Adrenal gland (tissue), 9 donors: ENCODE measurements at regions not wholly inside any gene's neighbourhood (a gene's known extent, or its start where the extent isn't known, plus 50 kb on each side); places are given as distances from the start of the nearest gene placed in this dataset.

Experiments
- DNase-seq, 7 donors: peaks; one replicate each; pipeline ENCODE4 v3.0.0-alpha.2; 2019 to 2020
- H3K27ac ChIP-seq, 5 donors: fragments of 200-600 bp; sonication (generic) in 4 of 5; 1 replicate in 3 of 5; 2 replicates in 2 of 5; pipeline versions ENCODE4 v1.5.1 to v1.8.0; 2016 to 2020; ENCODE audit warnings: mild to moderate bottlenecking in 1 of 5
- H3K27me3 ChIP-seq: fragments of 200-600 bp; 2 replicates; pipeline ENCODE4 v1.8.0; 2021
- H3K36me3 ChIP-seq, 2 donors: fragments of 200-600 bp; replicated peaks in 1 of 2; 1 replicate in 1 of 2; 2 replicates in 1 of 2; pipeline versions ENCODE4 v1.5.1 to v1.8.0; 2018 to 2022
- H3K4me1 ChIP-seq, 2 donors: fragments of 200-600 bp; replicated peaks in 1 of 2; 1 replicate in 1 of 2; 2 replicates in 1 of 2; pipeline versions ENCODE4 v1.5.1 to v1.8.0; 2018 to 2021
- H3K4me3 ChIP-seq, 4 donors: fragments of 200-600 bp; sonication (generic) in 3 of 4; one replicate each; pipeline ENCODE4 v1.5.1; 2016 to 2018
- H3K9me3 ChIP-seq, 3 donors: fragments of 200-600 bp; sonication (generic) in 1 of 3; replicated peaks in 1 of 3; 1 replicate in 2 of 3; 2 replicates in 1 of 3; pipeline versions ENCODE4 v1.5.1 to v1.8.0; 2016 to 2021
- POLR2A ChIP-seq, 2 donors: fragments of 450-650 bp; IDR thresholded peaks; one replicate each; pipeline ENCODE4 v1.6.1; 2017; ENCODE audit warnings: antibody characterized with exemption in 2 of 2, mild to moderate bottlenecking in 2 of 2, moderate library complexity in 1 of 2
- WGBS, 4 donors: extraction: QIAGEN DNeasy Blood & Tissue Kit in 2 of 4; methylation state at CpG; one replicate each; pipeline versions ENCODE4 v1.1.5 to v1.1.7; 2013 to 2017; 5-methylcytosine and 5-hydroxymethylcytosine counted together
- intact Hi-C, 2 donors: fragments of 100-400 bp; cut with DNase I; formaldehyde crosslinking; loops; one replicate each; pipeline versions ENCODE4 v1.14.1 to v1.15.0; 2022 to 2023
- TF ChIP-seq, protein P1 (sequence below), 6 experiments: fragments of 450-650 bp in 4 of 6; fragments of 200-600 bp in 2 of 6; sonication (generic) in 1 of 6; IDR thresholded peaks; 1 replicate in 5 of 6; 2 replicates in 1 of 6; pipeline versions ENCODE4 v1.5.1 to v1.8.0; 2016 to 2021; ENCODE audit warnings: antibody characterized with exemption in 6 of 6, mild to moderate bottlenecking in 2 of 6, moderate library complexity in 1 of 6
- donor health status: healthy with polysubstance abuse.
- donor health status: Bipolar disorder and iron deficiency.
- donor health status: DM: yes; HTN: yes; CAD: no.
- donor health status: DM: no; HTN: no; CAD: no.
- donor health status: DM: no; HTN: no; CAD: no.

DNA sequence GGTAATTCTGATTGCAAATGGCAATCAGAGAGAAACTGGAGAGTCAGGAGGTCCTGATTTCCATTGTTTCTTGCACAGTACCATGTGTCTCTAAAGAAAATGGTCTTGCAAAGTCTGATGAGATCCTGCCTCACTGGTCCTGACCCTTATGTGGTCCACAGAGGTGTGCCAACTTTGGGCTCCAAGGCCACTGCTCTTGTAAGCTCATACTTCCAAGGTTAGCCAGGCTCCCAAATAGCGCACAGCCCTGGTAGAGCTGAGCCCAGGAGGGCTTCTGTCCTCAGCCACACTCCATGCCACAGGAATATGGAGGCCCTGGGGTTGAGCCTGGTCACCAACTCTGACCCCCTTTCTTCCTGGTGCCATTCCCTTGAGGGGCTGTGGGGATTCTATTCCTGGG is 80.7 kb downstream of the SDC1 start:
- 60 to 97% (median 85%) methylated on average over 1 of the region's 1 CpG for WGBS, 4 donors
- no peaks in the 10 kb centered on the region for H3K27me3 ChIP-seq
- H3K4me3 ChIP-seq, result no peak overlapping the region
- DNase-seq, result no peak
- no peaks in the 10 kb centered on the region for H3K36me3 ChIP-seq
- H3K4me1 ChIP-seq, result no peaks in the 10 kb centered on the region
- intact Hi-C loops, result no loop called here
- H3K27ac ChIP-seq, result no peak overlapping the region
- no peak for TF ChIP-seq POLR2A (IDR thresholded peaks at IDR 0.05)
- TF ChIP-seq, protein P1, sequence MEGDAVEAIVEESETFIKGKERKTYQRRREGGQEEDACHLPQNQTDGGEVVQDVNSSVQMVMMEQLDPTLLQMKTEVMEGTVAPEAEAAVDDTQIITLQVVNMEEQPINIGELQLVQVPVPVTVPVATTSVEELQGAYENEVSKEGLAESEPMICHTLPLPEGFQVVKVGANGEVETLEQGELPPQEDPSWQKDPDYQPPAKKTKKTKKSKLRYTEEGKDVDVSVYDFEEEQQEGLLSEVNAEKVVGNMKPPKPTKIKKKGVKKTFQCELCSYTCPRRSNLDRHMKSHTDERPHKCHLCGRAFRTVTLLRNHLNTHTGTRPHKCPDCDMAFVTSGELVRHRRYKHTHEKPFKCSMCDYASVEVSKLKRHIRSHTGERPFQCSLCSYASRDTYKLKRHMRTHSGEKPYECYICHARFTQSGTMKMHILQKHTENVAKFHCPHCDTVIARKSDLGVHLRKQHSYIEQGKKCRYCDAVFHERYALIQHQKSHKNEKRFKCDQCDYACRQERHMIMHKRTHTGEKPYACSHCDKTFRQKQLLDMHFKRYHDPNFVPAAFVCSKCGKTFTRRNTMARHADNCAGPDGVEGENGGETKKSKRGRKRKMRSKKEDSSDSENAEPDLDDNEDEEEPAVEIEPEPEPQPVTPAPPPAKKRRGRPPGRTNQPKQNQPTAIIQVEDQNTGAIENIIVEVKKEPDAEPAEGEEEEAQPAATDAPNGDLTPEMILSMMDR (IDR thresholded peaks at IDR 0.05), result no peak
- H3K9me3 ChIP-seq, result no peaks in the 10 kb centered on the region

DNA sequence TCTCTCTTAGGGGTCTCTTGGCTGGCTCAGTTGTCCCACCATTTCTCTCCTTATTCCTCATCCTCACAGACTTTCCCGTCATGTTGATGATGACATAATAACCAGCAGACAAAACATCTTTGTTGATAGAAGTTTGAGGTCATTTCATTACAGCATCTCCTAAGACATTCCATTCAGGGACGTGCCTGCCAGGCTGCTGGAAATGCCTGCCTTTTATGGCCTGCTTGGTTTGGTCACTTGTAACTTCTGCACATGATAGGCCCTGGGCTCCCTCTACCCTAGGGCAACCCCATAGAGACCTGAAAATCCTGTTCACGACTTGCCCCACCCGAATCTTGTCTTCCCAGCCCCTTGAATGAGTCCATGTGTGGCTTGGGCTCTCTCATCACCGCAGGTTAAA is 81.7 kb downstream of the SDC1 start:
- TF ChIP-seq, protein P1 (IDR thresholded peaks at IDR 0.05), result no peak
- no peak for TF ChIP-seq POLR2A (IDR thresholded peaks at IDR 0.05)
- no peaks in the 10 kb centered on the region for H3K9me3 ChIP-seq
- DNase-seq, result no peak
- no peak overlapping the region for H3K27ac ChIP-seq
- 82 to 90% (median 89%) methylated on average over 5 of the region's 5 CpGs for WGBS, 4 donors
- H3K4me3 ChIP-seq, result no peak overlapping the region
- intact Hi-C loops, result no loop called here
- no peaks in the 10 kb centered on the region for H3K36me3 ChIP-seq
- H3K27me3 ChIP-seq, result no peaks in the 10 kb centered on the region
- H3K4me1 ChIP-seq, result no peaks in the 10 kb centered on the region

DNA sequence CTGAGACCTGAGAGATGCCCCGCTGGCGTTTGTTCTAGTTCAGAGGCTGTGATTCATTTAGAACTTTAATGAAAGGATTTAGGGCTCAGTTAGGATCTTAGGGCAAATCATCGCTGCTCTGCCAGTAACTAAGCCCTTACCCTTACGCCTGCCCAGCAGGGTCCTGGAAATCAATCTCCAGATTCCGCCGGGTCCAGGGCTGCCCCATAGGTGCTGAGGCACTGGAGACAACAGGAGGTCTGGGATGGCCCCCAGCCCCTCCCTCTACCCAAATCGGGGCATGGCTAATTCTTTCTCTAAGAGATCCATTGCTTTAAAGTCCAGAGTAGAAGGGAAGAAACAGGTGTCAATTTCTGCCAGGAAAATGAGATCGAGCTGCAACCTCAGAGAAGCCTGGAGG is 83.1 kb downstream of the SDC1 start:
- H3K27me3 ChIP-seq, result no peaks in the 10 kb centered on the region
- H3K4me3 ChIP-seq, result no peak overlapping the region
- no peaks in the 10 kb centered on the region for H3K9me3 ChIP-seq
- TF ChIP-seq POLR2A (IDR thresholded peaks at IDR 0.05), result no peak
- TF ChIP-seq, protein P1 (IDR thresholded peaks at IDR 0.05), result no peak
- intact Hi-C loops, result no loop called here
- H3K36me3 ChIP-seq, result no peaks in the 10 kb centered on the region
- 87 to 92% (median 89%) methylated on average over 8 of the region's 8 CpGs for WGBS, 4 donors
- peak overlapping the region in 2 of 5 donors; percentile 39 to 55 for H3K27ac ChIP-seq
- no peak for DNase-seq
- H3K4me1 ChIP-seq, result no peaks in the 10 kb centered on the region

DNA sequence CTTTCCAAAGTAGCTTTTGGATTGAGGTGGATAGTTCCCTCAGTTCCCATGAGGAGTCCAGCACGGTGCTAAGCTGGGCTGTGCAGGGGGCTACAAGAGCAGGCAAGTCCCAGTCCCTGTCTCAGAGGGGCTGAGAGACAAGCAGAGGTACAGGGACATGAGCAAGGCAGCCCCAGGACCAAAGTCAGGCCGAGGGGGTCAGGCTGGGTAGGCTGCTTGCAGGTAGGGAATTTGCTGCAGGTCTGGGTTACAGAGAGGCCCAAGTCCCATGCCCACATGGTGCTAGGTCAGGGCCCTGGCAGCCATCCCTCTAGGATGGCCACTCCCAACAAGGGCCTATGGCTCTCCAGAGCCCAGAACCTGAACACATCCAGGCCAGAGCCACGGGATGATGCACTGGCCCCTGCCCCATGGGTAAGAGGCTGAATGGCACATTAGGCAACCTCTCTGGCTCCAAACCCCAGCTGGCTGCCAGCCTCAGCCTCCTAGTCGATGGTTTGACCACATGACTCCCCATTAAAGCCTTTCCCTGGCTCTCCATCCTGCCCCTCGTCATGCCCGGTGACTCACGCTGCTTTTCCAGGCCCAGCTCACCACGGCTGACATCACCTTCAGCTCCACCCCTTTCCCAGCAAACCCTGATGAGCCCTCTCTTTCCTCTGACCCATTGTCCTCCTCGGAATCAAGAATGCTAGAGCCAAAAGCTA is 83.7 kb downstream of the SDC1 start:
- Histone ChIP-seq H3K36me3 (no peaks in the 10 kb centered on the region), H3K9me3 (no peaks in the 10 kb centered on the region), H3K27me3 (no peaks in the 10 kb centered on the region), H3K27ac (peak overlapping the region in 2 of 5 donors; percentile 39 to 55), H3K4me3 (no peak overlapping the region), H3K4me1 (no peaks in the 10 kb centered on the region)
- WGBS, 4 donors, result 45 to 60% (median 52%) methylated on average over 6 to 9 of the region's 9 CpGs
- TF ChIP-seq, protein P1 (IDR thresholded peaks at IDR 0.05), result no peak
- TF ChIP-seq POLR2A (IDR thresholded peaks at IDR 0.05), result peak in 1 of 2 donors; percentile 26
- peak; percentile 79 to 96 (median 95) for DNase-seq
- intact Hi-C loops, result no loop called here
